ENCODE measurements at regions not wholly inside any gene's neighbourhood (a gene's known extent, or its start where the extent isn't known, plus 50 kb on each side); places are given as distances from the start of the nearest gene placed in this dataset.

DNA sequence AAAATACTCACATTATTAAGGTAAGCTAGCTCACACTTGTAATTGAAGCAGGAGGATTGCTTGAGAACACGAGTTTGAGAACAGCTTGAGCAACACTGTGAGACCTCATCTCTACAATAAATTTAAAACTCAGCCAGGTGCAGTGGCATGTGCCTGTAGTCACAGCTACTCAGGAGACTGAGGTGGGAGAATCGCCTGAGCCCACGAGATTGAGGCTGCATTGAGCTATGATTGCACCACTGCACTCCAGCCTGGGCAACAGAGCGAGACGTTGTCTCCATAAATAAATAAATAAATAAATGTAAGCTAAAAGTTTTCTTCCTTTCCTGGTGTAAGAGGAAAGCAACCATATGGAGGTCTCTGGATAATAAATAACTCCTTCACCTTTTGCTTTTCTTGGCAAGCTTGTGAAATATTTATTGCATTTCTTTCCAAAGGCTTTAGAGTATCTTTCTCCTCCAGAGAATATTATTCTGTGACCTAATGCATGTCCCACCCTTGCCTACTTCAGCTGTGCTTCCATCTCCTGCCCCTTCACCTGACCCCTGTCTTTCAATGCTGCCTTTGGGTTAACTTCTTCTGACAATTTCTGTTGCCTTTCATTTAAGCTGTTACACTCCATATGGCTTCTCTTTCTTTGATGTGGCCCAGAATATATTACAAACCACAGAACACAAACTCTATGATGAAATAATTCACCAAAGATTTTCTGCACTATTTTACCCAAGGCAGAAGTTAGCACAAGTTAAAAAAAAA is 280.7 kb upstream of the RND3 start:
- no peak overlapping the region for H3K4me2 ChIP-seq (ENCODE audit: insufficient read depth, low read length)
- H3K27me3 ChIP-seq (ENCODE audit: control insufficient read depth in 2 of 2, insufficient read depth in 2 of 2, low read length in 2 of 2) = no peaks in the 10 kb centered on the region
- DNase-seq (ENCODE audit: low read depth, low spot score) (no peak), FAIRE-seq (no peak)
- dilution Hi-C loops (cut with MboI; ENCODE audit: extremely low pct_ligation_motif_present, low sequenced_read_pairs) (no loop called here), intact Hi-C loops (cut with micrococcal nuclease) (no loop called here)
- H3K9me3 ChIP-seq (replicated peaks; ENCODE audit: control insufficient read depth, insufficient read depth, low read length) = no peaks in the 10 kb centered on the region
- no peaks in the 10 kb centered on the region for H3K9me1 ChIP-seq (replicated peaks; ENCODE audit: control insufficient read depth, extremely low read depth, insufficient read depth, low read length)
- H3K4me1 ChIP-seq (ENCODE audit: control insufficient read depth, extremely low read depth, insufficient read depth, low read length) = no peaks in the 10 kb centered on the region
- H3K9ac ChIP-seq (replicated peaks; ENCODE audit: extremely low read depth, insufficient read depth, low read length) = no peak overlapping the region
- H4K20me1 ChIP-seq (replicated peaks; ENCODE audit: control insufficient read depth, extremely low read depth, insufficient read depth, low read length) = no peaks in the 10 kb centered on the region
- CTCF ChIA-PET = interaction anchor here (0.7 to 1.2 kb wide), 3 partner anchors 9 to 82 kb away, joined by 3 read pairs; no protein-coding TSS in a partner anchor
- H3K36me3 ChIP-seq (ENCODE audit: control insufficient read depth in 2 of 2, extremely low read depth in 1 of 2, insufficient read depth in 2 of 2, low read length in 2 of 2) = no peaks in the 10 kb centered on the region
- no peak overlapping the region for H3K4me3 ChIP-seq (replicated peaks in 1 of 3; ENCODE audit: insufficient read depth in 1 of 3, low read depth in 1 of 3, low read length in 3 of 3)
- BruUV-seq (replicated peaks) = no TSS peak
- no peak overlapping the region for H3K27ac ChIP-seq (ENCODE audit: insufficient read depth, low read depth, low read length)
- H3K79me2 ChIP-seq (ENCODE audit: control insufficient read depth, insufficient read depth, low read length) = no peaks in the 10 kb centered on the region
- POLR2A ChIA-PET = no interaction called here
- H2AFZ ChIP-seq (ENCODE audit: low read depth, low read length) = no peak overlapping the region
- no peak for TF ChIP-seq CTCF (IDR thresholded peaks at IDR 0.05; ENCODE audit: extremely low read depth in 1 of 2, insufficient read depth in 1 of 2, low read depth in 1 of 2, low read length in 2 of 2)
- no peak for TF ChIP-seq EZH2 (IDR thresholded peaks at IDR 0.05; ENCODE audit: borderline replicate concordance, low read depth, low read length, severe bottlenecking)
- no peak for TF ChIP-seq JUN (IDR thresholded peaks at IDR 0.05; ENCODE audit: borderline replicate concordance, insufficient read depth, insufficient read length, low read depth)
- no peak for TF ChIP-seq GATA2 (IDR thresholded peaks at IDR 0.05; ENCODE audit: insufficient read depth, insufficient read length, low read depth, low read length)
- no peak for TF ChIP-seq POLR2A (IDR thresholded peaks at IDR 0.05; ENCODE audit: low read depth, low read length)
- no peak for TF ChIP-seq FOS (IDR thresholded peaks at IDR 0.05; ENCODE audit: borderline replicate concordance, insufficient read depth, low read length)
- no peak for TF ChIP-seq MYC (IDR thresholded peaks at IDR 0.05; ENCODE audit: low read depth, low read length)
- TF ChIP-seq, protein P1, sequence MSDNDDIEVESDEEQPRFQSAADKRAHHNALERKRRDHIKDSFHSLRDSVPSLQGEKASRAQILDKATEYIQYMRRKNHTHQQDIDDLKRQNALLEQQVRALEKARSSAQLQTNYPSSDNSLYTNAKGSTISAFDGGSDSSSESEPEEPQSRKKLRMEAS (IDR thresholded peaks at IDR 0.05; ENCODE audit: insufficient read depth, insufficient read length) = no peak
- no peak for TF ChIP-seq POLR2AphosphoS5 (IDR thresholded peaks at IDR 0.05; ENCODE audit: insufficient read depth, low read depth, low read length)

Data from endothelial cell of umbilical vein (primary cell).